H1 (cell line): ENCODE measurements at regions not wholly inside any gene's neighbourhood (a gene's known extent, or its start where the extent isn't known, plus 50 kb on each side); places are given as distances from the start of the nearest gene placed in this dataset.

Source experiments
- CHD1 ChIP-seq: IDR thresholded peaks from 2 replicates; pipeline ENCODE4 v1.6.1; 2012; ENCODE audit warnings: low read depth, low read length, improper control_type of control experiment
- CTCF ChIP-seq, 3 experiments: IDR thresholded peaks; 1 replicate in 2 of 3; 2 replicates in 1 of 3; pipeline versions ENCODE4 v1.5.1 to v1.6.1; 2011; ENCODE audit warnings: low read length in 3 of 3, mild to moderate bottlenecking in 3 of 3, inconsistent platforms in 2 of 3, low read depth in 1 of 3, moderate library complexity in 1 of 3; ENCODE audit not compliant: insufficient read depth in 1 of 3; ENCODE audit errors: control extremely low read depth in 1 of 3
- GTF2F1 ChIP-seq: IDR thresholded peaks from 2 replicates; pipeline ENCODE4 v1.6.1; 2012; ENCODE audit warnings: low read depth, low read length, improper control_type of control experiment, borderline replicate concordance
- KDM4A ChIP-seq: IDR thresholded peaks from one replicate; pipeline ENCODE4 v1.7.1; 2012; ENCODE audit warnings: low read depth, mild to moderate bottlenecking, moderate library complexity, low read length, inconsistent platforms; ENCODE audit not compliant: severe bottlenecking
- POLR2A ChIP-seq, 2 experiments: IDR thresholded peaks; 1 replicate in 1 of 2; 2 replicates in 1 of 2; pipeline ENCODE4 v1.6.1; 2011; ENCODE audit warnings: low read depth in 2 of 2, low read length in 2 of 2, mild to moderate bottlenecking in 2 of 2; ENCODE audit errors: control extremely low read depth in 1 of 2
- SIX5 ChIP-seq: IDR thresholded peaks from 2 replicates; pipeline ENCODE4 v1.6.1; 2011; ENCODE audit warnings: mild to moderate bottlenecking, low read depth, low read length
- TAF1 ChIP-seq: IDR thresholded peaks from 2 replicates; pipeline ENCODE4 v1.6.1; 2011; ENCODE audit warnings: mild to moderate bottlenecking, low read depth, low read length
- TF ChIP-seq, protein P1 (sequence below): IDR thresholded peaks from 2 replicates; pipeline ENCODE4 v1.6.1; 2011; ENCODE audit warnings: low read length, improper control_type of control experiment

GRCh38 chr4:19791422-19792123, 460.1 kb upstream of the SLIT2 start (continued):
- TF ChIP-seq, protein P1, sequence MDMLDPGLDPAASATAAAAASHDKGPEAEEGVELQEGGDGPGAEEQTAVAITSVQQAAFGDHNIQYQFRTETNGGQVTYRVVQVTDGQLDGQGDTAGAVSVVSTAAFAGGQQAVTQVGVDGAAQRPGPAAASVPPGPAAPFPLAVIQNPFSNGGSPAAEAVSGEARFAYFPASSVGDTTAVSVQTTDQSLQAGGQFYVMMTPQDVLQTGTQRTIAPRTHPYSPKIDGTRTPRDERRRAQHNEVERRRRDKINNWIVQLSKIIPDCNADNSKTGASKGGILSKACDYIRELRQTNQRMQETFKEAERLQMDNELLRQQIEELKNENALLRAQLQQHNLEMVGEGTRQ, result no peak
- TF ChIP-seq KDM4A (no peak), POLR2A (IDR thresholded peaks at IDR 0.05; ENCODE audit: control extremely low read depth in 1 of 2, low read depth in 2 of 2, low read length in 2 of 2) (no peak), TAF1 (no peak), SIX5 (no peak), CTCF (IDR thresholded peaks at IDR 0.05; ENCODE audit: control extremely low read depth in 1 of 3, insufficient read depth in 1 of 3, low read depth in 1 of 3, low read length in 3 of 3) (no peak), CHD1 (no peak), GTF2F1 (no peak)
